Activated CD8-positive, alpha-beta memory T cell treated with anti-CD3 and anti-CD28 coated beads, Interleukin-2, amount 10 ng/mL, durations not matched to agents 7 days and 5 days (primary cell): ENCODE measurements at regions not wholly inside any gene's neighbourhood (a gene's known extent, or its start where the extent isn't known, plus 50 kb on each side); places are given as distances from the start of the nearest gene placed in this dataset.

Experiments
- ATAC-seq: fragments of 150-1000 bp; cut with Tn5 transposase; one replicate; pipeline ENCODE4 v1.10.0; 2021; ENCODE audit warnings: moderate library complexity
- CTCF ChIA-PET: fragments of 350-600 bp; sonication (Branson Sonifier 250); formaldehyde crosslinking; loops from one replicate; lab custom pipeline; 2021; ENCODE audit warnings: antibody characterized with exemption; lab: Charles Lee
- DNase-seq: peaks from one replicate; pipeline ENCODE4 v3.0.0-alpha.2; 2020
- H3K27ac Mint-ChIP-seq: one replicate; pipeline ENCODE4 v1.8.0; 2021; ENCODE audit warnings: mild to moderate bottlenecking, mixed read lengths
- H3K27me3 Mint-ChIP-seq: one replicate; pipeline ENCODE4 v1.8.0; 2021; ENCODE audit warnings: mixed read lengths
- H3K36me3 Mint-ChIP-seq: one replicate; pipeline ENCODE4 v1.8.0; 2021; ENCODE audit warnings: mild to moderate bottlenecking, mixed read lengths
- H3K4me1 Mint-ChIP-seq: one replicate; pipeline ENCODE4 v1.8.0; 2021; ENCODE audit warnings: mixed read lengths
- H3K4me3 Mint-ChIP-seq: one replicate; pipeline ENCODE4 v1.8.0; 2021; ENCODE audit warnings: mild to moderate bottlenecking, moderate library complexity, mixed read lengths
- H3K9me3 Mint-ChIP-seq: one replicate; pipeline ENCODE4 v1.8.0; 2022; ENCODE audit warnings: low read depth, mixed read lengths

- DNase-seq, result no peak
- Mint-ChIP-seq H3K4me1 (peaks cover 29% of the 10 kb centered on the region), H3K9me3 (no peaks in the 10 kb centered on the region), H3K27ac (no peak overlapping the region), H3K27me3 (peaks cover 10% of the 10 kb centered on the region), H3K36me3 (no peaks in the 10 kb centered on the region), H3K4me3 (no peak overlapping the region)
- no peak for ATAC-seq
- CTCF ChIA-PET, result no interaction called here
Observed at GRCh38 chr17:77688369-77688768, 270.1 kb upstream of the TNRC6C start.

GRCh38 chr17:77690271-77691161, 268.0 kb upstream of the TNRC6C start:
- Mint-ChIP-seq H3K9me3 (no peaks in the 10 kb centered on the region), H3K27ac (peak overlapping the region; percentile 16), H3K4me3 (no peak overlapping the region), H3K36me3 (no peaks in the 10 kb centered on the region), H3K4me1 (peaks cover 33% of the 10 kb centered on the region), H3K27me3 (peaks cover 27% of the 10 kb centered on the region)
- CTCF ChIA-PET, result interaction anchor here (1.0 to 1.6 kb wide), 3 partner anchors 22 to 148 kb away, joined by 3 to 4 read pairs (median 3); no protein-coding TSS in a partner anchor
- DNase-seq (peak; percentile 53), ATAC-seq (peak; percentile 52)

GRCh38 chr17:77691216-77692085, 267.1 kb upstream of the TNRC6C start:
- peak overlapping the region; percentile 16 for H3K27ac Mint-ChIP-seq
- H3K9me3 Mint-ChIP-seq, result no peaks in the 10 kb centered on the region
- H3K4me3 Mint-ChIP-seq, result no peak overlapping the region
- CTCF ChIA-PET, result interaction anchor here (1.6 kb wide), 1 partner anchor 23 kb away, joined by 4 read pairs; no protein-coding TSS in a partner anchor
- peak; percentile 26 for DNase-seq
- no peak for ATAC-seq
- no peaks in the 10 kb centered on the region for H3K36me3 Mint-ChIP-seq
- H3K4me1 Mint-ChIP-seq, result peaks cover 33% of the 10 kb centered on the region
- H3K27me3 Mint-ChIP-seq, result peaks cover 34% of the 10 kb centered on the region

DNA sequence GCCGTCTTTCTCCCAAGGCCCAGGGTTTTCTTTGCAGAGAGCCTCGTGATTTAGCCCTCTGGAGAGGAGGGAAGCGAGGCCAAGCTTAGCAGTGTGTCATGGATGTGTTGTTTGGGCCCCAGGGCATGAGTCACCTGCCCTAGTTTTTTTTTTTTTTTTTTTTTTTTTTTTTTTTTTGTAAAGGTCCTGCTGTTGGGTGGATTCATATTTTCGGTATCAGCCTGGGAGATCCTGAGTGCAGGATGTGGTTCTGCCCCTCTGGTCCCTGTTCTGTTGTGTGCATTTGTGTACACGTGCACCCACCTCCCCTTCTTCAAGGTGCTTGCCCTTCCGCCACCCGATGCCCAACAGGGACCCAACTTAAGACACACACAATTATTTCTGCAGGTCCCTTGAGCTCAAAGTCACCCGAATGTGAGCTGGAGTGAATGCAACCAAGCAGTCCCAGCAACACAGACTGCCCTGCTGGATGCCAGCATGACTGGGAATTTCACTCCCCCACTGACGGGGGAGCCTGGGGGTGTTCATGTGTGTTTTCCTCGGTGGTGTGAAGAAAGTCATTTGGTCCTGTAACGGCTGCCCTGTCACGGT, 265.8 kb upstream of the TNRC6C start:
- peak; percentile 70 for ATAC-seq
- Mint-ChIP-seq H3K4me1 (peaks cover 33% of the 10 kb centered on the region), H3K27ac (peak overlapping the region; percentile 7), H3K36me3 (no peaks in the 10 kb centered on the region), H3K27me3 (peaks cover 39% of the 10 kb centered on the region), H3K4me3 (no peak overlapping the region), H3K9me3 (no peaks in the 10 kb centered on the region)
- CTCF ChIA-PET, result interaction anchor here (0.7 to 1.3 kb wide), 2 partner anchors 22 to 47 kb away, joined by 3 read pairs; no protein-coding TSS in a partner anchor
- DNase-seq, result peak; percentile 51

GRCh38 chr17:77693301-77693700, 265.2 kb upstream of the TNRC6C start:
- no peak for ATAC-seq
- H3K36me3 Mint-ChIP-seq, result no peaks in the 10 kb centered on the region
- peaks cover 39% of the 10 kb centered on the region for H3K27me3 Mint-ChIP-seq
- H3K4me1 Mint-ChIP-seq, result peaks cover 33% of the 10 kb centered on the region
- DNase-seq, result peak; percentile 32
- H3K9me3 Mint-ChIP-seq, result no peaks in the 10 kb centered on the region
- no peak overlapping the region for H3K4me3 Mint-ChIP-seq
- H3K27ac Mint-ChIP-seq, result no peak overlapping the region
- CTCF ChIA-PET, result interaction anchor here (1.3 kb wide), 1 partner anchor 48 kb away, joined by 3 read pairs; no protein-coding TSS in a partner anchor

GRCh38 chr17:77693776-77694175, 264.7 kb upstream of the TNRC6C start:
- peak; percentile 31 for DNase-seq
- peaks cover 41% of the 10 kb centered on the region for H3K27me3 Mint-ChIP-seq
- H3K36me3 Mint-ChIP-seq, result no peaks in the 10 kb centered on the region
- peaks cover 33% of the 10 kb centered on the region for H3K4me1 Mint-ChIP-seq
- no peak for ATAC-seq
- H3K9me3 Mint-ChIP-seq, result no peaks in the 10 kb centered on the region
- no peak overlapping the region for H3K4me3 Mint-ChIP-seq
- CTCF ChIA-PET, result no interaction called here
- H3K27ac Mint-ChIP-seq, result no peak overlapping the region

DNA sequence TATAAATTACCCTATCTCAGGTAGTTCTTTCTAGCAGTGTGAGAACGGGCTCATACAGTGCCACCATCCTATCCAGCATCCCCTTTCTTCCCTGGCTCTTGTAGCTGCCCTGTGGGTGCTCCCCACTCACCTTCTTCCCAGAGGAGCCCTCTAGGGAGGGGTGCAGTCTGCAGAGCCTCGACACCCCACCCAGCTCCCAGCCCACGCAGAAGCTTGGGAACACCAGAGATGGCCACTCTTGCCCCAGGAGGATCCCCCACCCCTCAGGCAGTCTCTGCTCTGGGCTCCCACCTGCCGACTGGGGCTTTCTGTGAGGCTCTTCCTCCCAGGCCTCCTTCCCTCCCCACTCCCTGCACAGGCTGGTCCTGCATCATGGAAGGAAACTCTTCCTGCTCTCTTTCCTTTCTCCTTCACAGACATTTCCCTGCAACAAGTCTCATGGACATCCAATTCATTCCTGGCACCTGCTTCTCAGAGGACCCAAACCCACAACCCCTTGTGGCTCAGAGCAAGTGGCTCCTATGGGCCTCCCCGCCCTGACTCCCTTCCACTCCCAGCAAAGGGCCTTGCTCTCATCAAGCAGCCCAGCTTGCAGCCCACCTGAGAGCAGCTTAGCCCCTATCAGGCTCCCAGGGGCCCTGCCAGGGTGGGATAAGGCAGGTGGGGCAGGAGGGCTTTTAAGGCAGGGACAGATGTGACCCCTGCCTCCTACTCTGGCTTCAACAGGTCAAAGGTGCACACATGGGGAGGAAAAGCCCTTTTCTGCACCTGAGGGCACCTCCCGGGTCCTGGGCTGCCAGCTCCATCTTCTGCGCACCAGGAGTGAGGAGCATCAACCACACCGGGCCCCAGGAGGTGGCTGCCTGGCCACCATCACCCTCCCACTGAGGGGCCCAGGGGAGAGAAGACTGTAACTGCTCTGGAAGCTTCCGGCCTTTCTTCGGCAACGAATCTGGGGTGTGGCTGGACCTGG, 263.8 kb upstream of the TNRC6C start:
- Mint-ChIP-seq H3K27me3 (peaks cover 43% of the 10 kb centered on the region), H3K4me3 (no peak overlapping the region), H3K36me3 (no peaks in the 10 kb centered on the region), H3K27ac (no peak overlapping the region), H3K9me3 (no peaks in the 10 kb centered on the region), H3K4me1 (peaks cover 33% of the 10 kb centered on the region)
- ATAC-seq, result no peak
- CTCF ChIA-PET, result no interaction called here
- peak; percentile 33 for DNase-seq

GRCh38 chr17:77695386-77695785, 263.1 kb upstream of the TNRC6C start:
- Mint-ChIP-seq H3K4me3 (no peak overlapping the region), H3K9me3 (no peaks in the 10 kb centered on the region), H3K36me3 (no peaks in the 10 kb centered on the region), H3K4me1 (peaks cover 29% of the 10 kb centered on the region), H3K27me3 (peaks cover 45% of the 10 kb centered on the region), H3K27ac (no peak overlapping the region)
- CTCF ChIA-PET, result no interaction called here
- peak; percentile 21 for DNase-seq
- no peak for ATAC-seq

DNA sequence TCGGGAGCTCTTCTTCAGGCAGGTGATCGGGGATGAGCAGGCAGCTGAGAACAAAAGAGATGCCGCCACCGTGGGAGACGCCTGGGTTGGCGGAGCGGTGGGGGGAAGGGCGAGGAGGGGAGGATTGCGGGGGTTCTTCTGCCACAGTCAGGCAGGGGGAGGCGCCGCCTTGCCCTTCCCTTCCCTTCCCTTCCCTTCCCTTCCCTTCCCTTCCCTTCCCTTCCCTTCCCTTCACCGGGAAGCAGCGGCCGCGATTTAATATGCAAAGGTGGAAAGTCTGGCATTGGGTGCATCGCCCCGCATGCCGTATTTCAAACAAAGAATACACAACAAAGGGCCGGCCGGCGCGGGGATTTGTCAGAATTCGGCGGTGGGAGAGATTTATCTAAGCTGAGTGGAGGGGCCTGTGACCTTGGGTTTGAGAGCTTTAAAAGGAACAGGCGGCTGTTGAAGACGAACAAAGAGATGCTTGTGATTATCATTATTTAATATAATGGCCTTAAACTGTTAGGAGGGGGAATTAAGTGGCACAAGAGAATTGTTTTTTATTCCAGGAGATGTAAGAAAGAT, 262.3 kb upstream of the TNRC6C start:
- Mint-ChIP-seq H3K4me1 (peaks cover 21% of the 10 kb centered on the region), H3K36me3 (no peaks in the 10 kb centered on the region), H3K27ac (no peak overlapping the region), H3K27me3 (peaks cover 48% of the 10 kb centered on the region), H3K9me3 (peaks cover 3% of the 10 kb centered on the region), H3K4me3 (no peak overlapping the region)
- no peak for ATAC-seq
- CTCF ChIA-PET, result no interaction called here
- no peak for DNase-seq

DNA sequence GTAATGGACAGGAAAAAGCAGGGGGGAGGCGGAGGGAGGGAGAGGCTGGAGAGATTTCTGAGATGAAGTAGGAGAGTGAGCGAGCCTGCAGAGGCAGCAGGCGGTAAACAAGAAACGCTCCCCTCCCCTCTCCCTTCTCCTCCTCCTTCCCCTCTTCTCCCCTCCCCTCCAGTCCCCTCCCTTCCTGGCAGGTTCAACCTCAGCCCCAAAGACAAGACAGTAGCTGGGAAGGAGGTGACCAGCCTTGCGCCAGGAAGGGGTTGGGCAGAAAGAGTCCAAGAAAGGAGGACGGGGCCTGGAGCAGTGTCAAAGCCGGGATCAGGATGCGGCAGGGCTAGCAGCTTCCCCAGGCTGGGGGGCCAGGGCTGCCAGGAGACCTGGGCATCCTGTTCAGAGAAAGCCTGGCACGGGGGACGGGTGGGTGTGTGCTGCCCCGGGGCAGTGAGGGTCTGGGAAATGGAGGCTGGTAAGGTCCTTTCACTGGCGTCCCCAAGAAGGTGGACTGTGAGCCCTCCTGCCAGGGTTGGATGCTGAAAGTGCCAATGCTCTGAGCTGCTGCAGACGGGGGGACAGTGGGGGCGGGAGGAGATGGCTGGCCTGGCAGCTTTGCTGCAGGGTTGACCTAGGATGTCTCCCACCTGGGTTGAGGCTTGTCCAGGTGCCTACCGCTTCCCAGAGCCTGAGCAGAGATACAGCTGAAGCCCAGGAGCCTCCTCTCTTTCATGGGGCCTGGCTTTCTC, 261.6 kb upstream of the TNRC6C start:
- Mint-ChIP-seq H3K9me3 (peaks cover 6% of the 10 kb centered on the region), H3K27ac (no peak overlapping the region), H3K4me3 (no peak overlapping the region), H3K36me3 (peaks cover 1% of the 10 kb centered on the region), H3K4me1 (peaks cover 15% of the 10 kb centered on the region), H3K27me3 (peaks cover 48% of the 10 kb centered on the region)
- ATAC-seq (no peak), DNase-seq (no peak)
- CTCF ChIA-PET, result no interaction called here

GRCh38 chr17:77697480-77698400, 260.8 kb upstream of the TNRC6C start:
- DNase-seq (no peak), ATAC-seq (no peak)
- CTCF ChIA-PET, result no interaction called here
- peaks cover 11% of the 10 kb centered on the region for H3K9me3 Mint-ChIP-seq
- no peak overlapping the region for H3K27ac Mint-ChIP-seq
- H3K4me1 Mint-ChIP-seq, result peaks cover 7% of the 10 kb centered on the region
- peaks cover 46% of the 10 kb centered on the region for H3K27me3 Mint-ChIP-seq
- no peak overlapping the region for H3K4me3 Mint-ChIP-seq
- peaks cover 1% of the 10 kb centered on the region for H3K36me3 Mint-ChIP-seq
